ENCODE measurements at regions not wholly inside any gene's neighbourhood (a gene's known extent, or its start where the extent isn't known, plus 50 kb on each side); places are given as distances from the start of the nearest gene placed in this dataset.
A peak's percentile ranks its signal among the peaks of the same experiment; 100 is the strongest.
"Not testable (repeated sequence)": the region's sequence is repeated elsewhere in the genome, so short reads cannot be mapped to it uniquely, and the experiment has no call there.

DNA sequence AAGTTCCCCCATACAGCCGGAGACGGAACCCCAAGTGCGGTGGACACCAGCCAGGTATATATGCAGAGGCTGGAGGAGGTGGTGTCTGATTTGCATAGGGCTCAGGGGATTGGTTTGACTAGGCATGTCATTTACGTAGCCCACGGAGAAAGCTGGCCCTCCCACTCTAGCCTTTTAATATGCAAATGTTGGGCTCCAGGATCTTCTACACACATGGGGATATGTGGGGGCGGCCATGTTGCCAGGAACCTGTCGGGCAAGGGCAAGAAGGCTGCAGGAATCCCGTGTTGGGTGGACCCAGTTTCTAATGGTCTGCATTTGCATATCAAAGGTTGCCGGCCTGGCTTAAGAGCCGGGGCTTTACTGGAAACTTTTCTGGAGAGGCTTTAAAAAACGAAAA is 57.4 kb downstream of the FTHL17 start:
- not testable (repeated sequence) for DNase-seq (ENCODE audit: low read depth)

DNA sequence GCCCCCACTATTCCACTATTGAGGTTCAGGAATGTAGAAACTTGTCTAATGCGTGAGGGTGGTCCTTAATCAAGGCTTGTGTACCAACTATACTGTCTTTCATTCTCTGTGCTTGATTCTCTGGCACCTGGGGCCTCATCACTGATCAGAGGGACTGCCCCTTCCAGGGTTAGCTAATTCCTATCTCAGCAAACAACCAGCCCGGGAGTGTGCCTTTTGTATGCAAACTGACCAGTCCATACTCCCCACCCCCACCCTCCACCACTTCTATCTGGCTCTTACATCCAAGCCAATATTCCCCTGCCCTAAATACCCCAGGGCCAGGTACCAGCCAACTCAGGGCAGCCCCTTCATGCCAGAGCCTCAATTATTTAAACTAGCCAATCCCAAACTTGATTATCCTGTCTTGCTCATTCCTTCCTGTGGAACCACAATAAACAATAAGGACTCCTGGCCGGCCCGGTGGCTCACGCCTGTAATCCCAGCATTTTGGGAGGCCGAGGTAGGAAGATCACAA is 59.3 kb downstream of the FTHL17 start:
- no peak for DNase-seq (ENCODE audit: low read depth)

GRCh38 chrX:31007321-31007720 is 64.5 kb downstream of the FTHL17 start:
- DNase-seq (ENCODE audit: low read depth) = no peak

GRCh38 chrX:31006027-31006426 is 65.8 kb downstream of the FTHL17 start:
- DNase-seq (ENCODE audit: low read depth) = no peak

DNA sequence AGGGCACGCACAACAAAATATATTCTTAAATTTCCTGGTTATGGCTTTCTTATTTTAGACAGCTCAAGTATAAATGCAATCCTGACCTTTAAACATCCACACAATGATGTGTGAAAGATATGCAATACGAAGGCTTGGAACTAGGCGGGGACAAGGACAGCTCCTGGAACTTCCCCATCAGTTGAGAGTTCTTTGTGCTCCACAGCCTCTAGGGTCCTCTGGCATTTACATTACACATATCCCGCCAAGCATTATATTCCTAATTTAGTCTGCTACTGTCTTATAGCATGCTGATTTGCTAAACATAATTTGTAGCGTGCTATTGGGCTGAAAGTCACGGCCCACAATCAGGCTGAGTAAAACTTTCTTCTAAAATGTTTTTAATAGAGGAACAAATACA is 74.4 kb downstream of the FTHL17 start:
- DNase-seq (ENCODE audit: low read depth) = no peak

- no peak for DNase-seq (ENCODE audit: low read depth)
These were observed 76.1 kb downstream of the FTHL17 start for GRCh38 chrX:30995705-30996104.

- no peak for DNase-seq (ENCODE audit: low read depth)
These were observed 76.7 kb downstream of the FTHL17 start for GRCh38 chrX:30995060-30995700.

GRCh38 chrX:30994018-30994417 is 77.8 kb downstream of the FTHL17 start:
- DNase-seq (ENCODE audit: low read depth) = not testable (repeated sequence)

GRCh38 chrX:30992381-30992904 is 79.4 kb downstream of the FTHL17 start:
- DNase-seq (ENCODE audit: low read depth) = peak; percentile 4

DNA sequence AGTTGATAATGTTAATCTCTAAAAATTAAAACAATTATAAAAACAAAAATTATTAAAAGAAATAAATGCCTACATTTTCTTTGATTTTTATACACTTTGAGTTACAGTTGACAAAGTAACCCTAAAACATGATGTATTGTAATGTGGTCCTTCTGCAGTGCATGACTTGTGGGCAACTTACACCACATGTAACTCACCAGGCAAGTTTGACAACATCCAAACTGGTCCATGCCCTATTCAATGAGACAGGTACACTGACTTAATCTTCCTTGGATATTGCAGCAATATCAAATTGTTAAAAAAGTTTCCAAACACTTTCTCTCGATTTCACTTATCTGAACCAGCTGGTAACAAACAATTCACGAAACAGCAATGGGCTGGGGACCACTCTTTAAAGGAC is 81.5 kb downstream of the FTHL17 start:
- DNase-seq (ENCODE audit: low read depth) = no peak

- no peak for DNase-seq (ENCODE audit: low read depth)
These were observed 89.4 kb downstream of the FTHL17 start for GRCh38 chrX:30982467-30982866.

GRCh38 chrX:30981968-30982367 is 89.9 kb downstream of the FTHL17 start:
- no peak for DNase-seq (ENCODE audit: low read depth)

- DNase-seq (ENCODE audit: low read depth) = no peak
These were observed 90.2 kb upstream of the TAB3 start for GRCh38 chrX:30979271-30979670.

DNA sequence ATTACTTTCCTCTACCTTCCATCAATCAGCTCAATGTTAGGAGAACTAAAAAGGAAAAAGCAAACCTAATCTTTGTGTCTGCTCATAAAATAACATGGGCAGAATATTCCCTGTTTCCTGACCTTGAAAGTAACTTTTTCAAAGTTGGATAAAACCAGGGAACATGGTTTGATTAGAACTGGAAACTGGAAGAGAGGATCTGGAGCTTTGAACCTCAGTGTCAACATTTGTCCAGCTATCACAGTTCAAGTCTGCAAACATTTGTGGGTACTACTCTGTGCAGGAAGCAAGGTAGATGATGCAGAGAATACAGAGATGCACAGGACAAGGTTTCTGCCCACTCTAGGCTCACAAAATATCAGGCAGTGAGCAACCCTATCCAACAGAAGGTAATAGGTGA is 86.4 kb upstream of the TAB3 start:
- DNase-seq (ENCODE audit: low read depth) = no peak

DNA sequence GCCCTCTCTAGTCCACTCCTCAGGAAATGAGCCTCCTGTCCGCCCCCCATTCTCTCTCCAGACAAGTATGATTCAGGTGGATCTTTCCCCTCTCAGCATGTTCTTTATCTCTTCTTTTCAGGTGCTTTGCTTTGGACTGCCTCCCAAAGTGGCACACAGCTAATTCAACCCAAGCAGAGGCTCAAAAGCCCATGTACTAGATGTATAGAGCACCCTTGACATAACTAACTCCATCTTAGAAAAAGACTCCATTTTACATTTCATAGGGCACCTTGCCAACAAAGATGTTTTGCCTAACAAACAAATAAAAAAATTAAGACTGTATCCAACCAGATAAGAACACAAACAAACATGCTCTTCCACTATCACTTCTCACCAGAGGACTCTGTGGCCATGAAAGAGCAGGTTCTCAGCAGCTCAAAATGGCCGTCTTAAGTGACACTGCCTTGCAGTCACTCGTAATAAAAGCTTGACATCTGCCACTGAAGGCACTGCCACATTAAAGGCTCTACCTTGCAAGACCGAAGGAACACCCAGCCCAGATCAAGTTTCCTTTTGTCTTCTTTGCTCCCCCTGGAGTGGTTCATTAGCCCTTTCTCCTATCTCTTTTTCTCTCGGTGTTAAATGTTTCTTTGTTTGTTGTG is 84.9 kb upstream of the TAB3 start:
- no peak for DNase-seq (ENCODE audit: low read depth)

GRCh38 chrX:30971774-30972603 is 82.9 kb upstream of the TAB3 start:
- DNase-seq (ENCODE audit: low read depth) = peak; percentile 49

DNA sequence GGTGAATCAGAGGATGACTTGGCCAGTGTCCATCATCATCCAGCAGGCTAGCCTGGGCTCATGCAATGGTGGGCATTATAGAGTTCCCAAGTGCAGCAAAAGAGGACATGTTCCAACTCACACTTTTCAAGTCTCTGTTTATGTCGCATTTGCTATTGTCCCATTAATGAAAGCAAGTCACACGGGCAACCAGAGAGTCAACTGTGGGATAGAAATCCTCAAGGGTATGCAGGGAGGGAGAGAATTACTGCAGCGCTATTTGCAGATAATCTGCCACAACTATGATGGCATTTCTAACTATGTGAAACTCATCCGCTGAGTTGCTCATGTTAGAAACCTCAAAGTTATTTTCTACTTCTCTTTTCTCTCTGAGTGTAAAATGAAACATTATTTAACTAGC is 78.5 kb upstream of the TAB3 start:
- no peak for DNase-seq (ENCODE audit: low read depth)

DNA sequence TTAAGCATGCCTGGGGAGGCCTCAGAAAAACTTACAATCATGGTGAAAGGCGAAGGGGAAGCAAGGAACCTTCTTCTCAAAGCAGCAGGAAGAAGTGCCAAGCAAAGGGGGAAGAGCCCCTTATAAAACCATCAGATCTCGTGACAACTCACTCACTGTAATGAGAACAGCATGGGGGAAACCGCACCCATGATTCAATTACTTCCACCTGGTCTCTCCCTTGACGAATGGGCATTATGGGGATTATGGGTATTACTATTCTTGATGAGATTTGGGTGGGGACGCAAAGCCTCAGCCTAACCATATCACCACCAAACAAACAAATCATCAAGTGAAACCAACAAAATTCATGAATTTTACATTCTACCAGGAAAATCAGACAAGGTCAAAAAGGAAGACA is 76.7 kb upstream of the TAB3 start:
- no peak for DNase-seq (ENCODE audit: low read depth)

- DNase-seq (ENCODE audit: low read depth) = no peak
These were observed 72.5 kb upstream of the TAB3 start for GRCh38 chrX:30961387-30962174.

DNA sequence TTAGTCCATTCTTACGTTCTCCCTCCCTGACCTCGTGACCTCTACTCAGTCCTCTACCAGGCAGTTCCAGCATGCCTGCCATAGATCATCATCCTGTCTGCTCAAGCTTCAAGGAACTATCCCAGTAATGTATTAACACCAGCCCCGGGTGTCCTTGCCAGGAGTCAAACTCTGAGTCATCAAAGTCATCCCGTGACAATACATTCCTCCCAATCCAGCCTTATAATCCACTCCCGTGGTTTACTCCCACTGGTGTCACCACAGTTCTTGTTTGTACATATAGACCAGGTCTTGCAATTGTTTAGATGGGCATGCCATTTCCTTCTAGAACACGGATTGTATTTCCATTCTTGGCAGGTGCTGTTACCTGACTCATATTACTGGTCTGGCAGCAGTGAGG is 68.7 kb upstream of the TAB3 start:
- DNase-seq (ENCODE audit: low read depth) = peak; percentile 61

DNA sequence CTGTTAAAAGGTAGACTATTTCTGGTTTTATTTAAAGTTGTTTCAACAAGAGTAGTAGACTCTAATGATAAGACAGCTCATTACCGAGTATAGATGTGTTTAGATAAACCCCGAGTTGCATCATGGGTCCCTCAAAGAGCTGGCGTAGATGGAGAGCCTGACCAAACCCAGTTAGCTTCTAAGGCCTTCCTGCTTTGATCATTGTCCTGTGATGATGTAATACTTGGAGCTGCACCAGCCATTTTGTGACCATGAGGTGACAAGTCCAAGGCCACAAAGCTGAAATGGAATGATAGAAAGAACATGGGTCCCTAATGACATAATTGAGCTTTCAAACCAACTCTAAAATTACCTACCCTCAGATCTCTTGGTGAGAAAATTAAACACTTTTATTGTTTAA is 66.6 kb upstream of the TAB3 start:
- DNase-seq (ENCODE audit: low read depth) = no peak

DNA sequence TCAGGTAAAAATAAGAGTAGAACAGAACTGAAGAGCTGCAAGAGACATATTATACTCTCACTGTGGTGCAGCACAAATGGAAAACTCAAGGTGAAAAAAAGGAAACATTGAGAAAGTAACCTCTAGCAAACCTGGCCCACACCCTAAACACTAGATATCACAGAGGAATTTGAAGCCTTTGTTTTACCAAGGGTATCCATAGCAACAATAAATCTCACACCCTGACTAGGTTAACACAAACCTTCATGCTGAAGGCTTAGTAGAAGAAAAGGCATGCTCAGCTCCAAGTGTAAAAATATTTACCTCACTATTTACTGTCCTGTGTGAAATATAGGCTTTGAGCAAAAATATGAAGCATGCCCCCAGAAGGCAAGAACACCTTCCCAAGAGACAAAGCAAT is 61.9 kb upstream of the TAB3 start:
- DNase-seq (ENCODE audit: low read depth) = no peak
